ENCODE measurements at regions not wholly inside any gene's neighbourhood (a gene's known extent, or its start where the extent isn't known, plus 50 kb on each side); places are given as distances from the start of the nearest gene placed in this dataset.

GRCh38 chr22:49118065-49118464, 709.6 kb downstream of the BRD1 start:
- Histone ChIP-seq H3K27ac (no peak overlapping the region), H3K4me3 (no peak overlapping the region), H3K9me3 (no peaks in the 10 kb centered on the region), H3K4me1 (ENCODE audit: control insufficient read depth in 1 of 2, low read depth in 2 of 2) (peaks cover 11 to 15% of the 10 kb centered on the region in 2 donors), H3K27me3 (replicated peaks; ENCODE audit: insufficient read depth) (no peaks in the 10 kb centered on the region), H3K36me3 (no peaks in the 10 kb centered on the region)
- ATAC-seq (ENCODE audit: insufficient number of reproducible peaks, low FRiP score, low read depth) (no peak), DNase-seq (ENCODE audit: low spot score) (no peak)
- no peak for TF ChIP-seq CTCF (IDR thresholded peaks at IDR 0.05)

- no peak for ATAC-seq (ENCODE audit: insufficient number of reproducible peaks, low FRiP score, low read depth)
- no peaks in the 10 kb centered on the region for H3K9me3 ChIP-seq
- H3K4me3 ChIP-seq, result no peak overlapping the region
- DNase-seq (ENCODE audit: low spot score), result no peak
- H3K36me3 ChIP-seq, result no peaks in the 10 kb centered on the region
- H3K27ac ChIP-seq, result no peak overlapping the region
- no peak for TF ChIP-seq CTCF (IDR thresholded peaks at IDR 0.05)
- peaks cover 11 to 15% of the 10 kb centered on the region in 2 donors for H3K4me1 ChIP-seq (ENCODE audit: control insufficient read depth in 1 of 2, low read depth in 2 of 2)
- H3K27me3 ChIP-seq (replicated peaks; ENCODE audit: insufficient read depth), result no peaks in the 10 kb centered on the region
Observed at GRCh38 chr22:49117486-49117885, 710.2 kb downstream of the BRD1 start.

GRCh38 chr22:49116486-49117120, 711.1 kb downstream of the BRD1 start:
- no peak for DNase-seq (ENCODE audit: low spot score)
- no peaks in the 10 kb centered on the region for H3K36me3 ChIP-seq
- no peak overlapping the region for H3K27ac ChIP-seq
- no peaks in the 10 kb centered on the region for H3K9me3 ChIP-seq
- no peak overlapping the region for H3K4me3 ChIP-seq
- ATAC-seq (ENCODE audit: insufficient number of reproducible peaks, low FRiP score, low read depth), result no peak
- no peak for TF ChIP-seq CTCF (IDR thresholded peaks at IDR 0.05)
- H3K27me3 ChIP-seq (replicated peaks; ENCODE audit: insufficient read depth), result no peaks in the 10 kb centered on the region
- peaks cover 11 to 15% of the 10 kb centered on the region in 2 donors for H3K4me1 ChIP-seq (ENCODE audit: control insufficient read depth in 1 of 2, low read depth in 2 of 2)

GRCh38 chr22:49116021-49116420, 711.7 kb downstream of the BRD1 start:
- Histone ChIP-seq H3K4me3 (no peak overlapping the region), H3K9me3 (no peaks in the 10 kb centered on the region), H3K4me1 (ENCODE audit: control insufficient read depth in 1 of 2, low read depth in 2 of 2) (peaks cover 11 to 15% of the 10 kb centered on the region in 2 donors), H3K27me3 (replicated peaks; ENCODE audit: insufficient read depth) (no peaks in the 10 kb centered on the region), H3K27ac (no peak overlapping the region), H3K36me3 (no peaks in the 10 kb centered on the region)
- TF ChIP-seq CTCF (IDR thresholded peaks at IDR 0.05), result no peak
- DNase-seq (ENCODE audit: low spot score), result no peak
- ATAC-seq (ENCODE audit: insufficient number of reproducible peaks, low FRiP score, low read depth), result no peak

GRCh38 chr22:49115197-49115596, 712.5 kb downstream of the BRD1 start:
- Histone ChIP-seq H3K4me3 (no peak overlapping the region), H3K9me3 (no peaks in the 10 kb centered on the region), H3K4me1 (ENCODE audit: control insufficient read depth in 1 of 2, low read depth in 2 of 2) (peaks cover 9 to 11% of the 10 kb centered on the region in 2 donors), H3K27ac (no peak overlapping the region), H3K36me3 (no peaks in the 10 kb centered on the region), H3K27me3 (replicated peaks; ENCODE audit: insufficient read depth) (no peaks in the 10 kb centered on the region)
- TF ChIP-seq CTCF (IDR thresholded peaks at IDR 0.05), result no peak
- DNase-seq (ENCODE audit: low spot score) (no peak), ATAC-seq (ENCODE audit: insufficient number of reproducible peaks, low FRiP score, low read depth) (no peak)
